ENCODE measurements at regions not wholly inside any gene's neighbourhood (a gene's known extent, or its start where the extent isn't known, plus 50 kb on each side); places are given as distances from the start of the nearest gene placed in this dataset.

GRCh38 chr3:64918989-64919388, 231.2 kb upstream of the ADAMTS9 start (continued):
- TF ChIP-seq PREB (CRISPR knock-in tag; IDR thresholded peaks at IDR 0.05; ENCODE audit: borderline replicate concordance) (no peak), ERG (CRISPR knock-in tag; IDR thresholded peaks at IDR 0.05) (no peak), JUN (CRISPR knock-in tag; IDR thresholded peaks at IDR 0.05) (no peak), TEAD1 (CRISPR knock-in tag; IDR thresholded peaks at IDR 0.05) (no peak), MAX (CRISPR knock-in tag; IDR thresholded peaks at IDR 0.05) (no peak), ZNF121 (CRISPR knock-in tag; IDR thresholded peaks at IDR 0.05) (no peak)

GRCh38 chr3:64917914-64918453, 230.2 kb upstream of the ADAMTS9 start:
- CTCF ChIA-PET = no interaction called here
- ATAC-seq (no peak), DNase-seq (ENCODE audit: low spot score) (no peak)
- Mint-ChIP-seq H3K4me1 (peaks cover 48% of the 10 kb centered on the region), H3K27me3 (ENCODE audit: low read depth) (peaks cover 44% of the 10 kb centered on the region), H3K4me3 (no peak overlapping the region), H3K36me3 (no peaks in the 10 kb centered on the region; the same call in 1 of the 2 replicates), H3K27ac (no peak overlapping the region), H3K9me3 (peaks cover 5% of the 10 kb centered on the region; the same call in 1 of the 2 replicates)
- POLR2A ChIA-PET = no interaction called here
- TF ChIP-seq HMGXB4 (CRISPR knock-in tag; IDR thresholded peaks at IDR 0.05) (no peak), RELA (CRISPR knock-in tag; IDR thresholded peaks at IDR 0.05; ENCODE audit: borderline replicate concordance) (no peak), ZNF281 (CRISPR knock-in tag; IDR thresholded peaks at IDR 0.05) (no peak), GABPB1 (CRISPR knock-in tag; IDR thresholded peaks at IDR 0.05) (no peak), ATF3 (CRISPR knock-in tag; conservative IDR thresholded peaks at IDR 0.05) (no peak), PRDM15 (CRISPR knock-in tag; IDR thresholded peaks at IDR 0.05) (no peak), ZNF121 (CRISPR knock-in tag; IDR thresholded peaks at IDR 0.05) (no peak), ZNF671 (CRISPR knock-in tag; IDR thresholded peaks at IDR 0.05) (no peak), KAT7 (CRISPR knock-in tag; IDR thresholded peaks at IDR 0.05; ENCODE audit: borderline replicate concordance) (no peak), TEAD4 (CRISPR knock-in tag; IDR thresholded peaks at IDR 0.05) (no peak)

All from WTC11 (cell line).